ENCODE measurements at regions not wholly inside any gene's neighbourhood (a gene's known extent, or its start where the extent isn't known, plus 50 kb on each side); places are given as distances from the start of the nearest gene placed in this dataset.

DNA sequence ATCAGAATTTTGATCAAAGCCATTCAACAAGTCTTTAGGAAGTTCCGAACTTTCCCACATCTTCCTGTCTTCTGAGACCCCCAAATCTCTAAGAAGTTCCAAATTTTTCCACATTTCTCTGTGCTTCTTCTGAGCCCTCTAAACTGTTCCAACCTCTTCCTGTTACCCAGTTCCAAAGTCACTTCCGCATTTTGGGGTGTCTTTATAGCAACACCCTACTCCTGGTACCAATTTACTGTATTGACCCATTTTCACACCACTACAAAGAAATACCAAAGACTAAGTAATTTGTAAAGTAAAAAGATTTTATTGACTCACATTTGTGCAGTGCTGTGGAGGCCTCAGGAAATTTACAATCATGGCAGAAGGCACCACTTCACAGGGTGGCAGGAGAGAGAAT is 385.8 kb upstream of the GHITM start:
- intact Hi-C loops (cut with DNase I): no loop called here
- 98% methylated on average over 2 of the region's 2 CpGs for WGBS
- Histone ChIP-seq H3K27me3 (replicated peaks; ENCODE audit: insufficient read depth) (no peaks in the 10 kb centered on the region), H3K36me3 (no peaks in the 10 kb centered on the region), H3K4me3 (no peak overlapping the region), H3K4me1 (replicated peaks) (no peaks in the 10 kb centered on the region), H3K27ac (no peak overlapping the region), H3K9me3 (no peaks in the 10 kb centered on the region)
- DNase-seq (ENCODE audit: low spot score): no peak
- TF ChIP-seq POLR2AphosphoS5 (IDR thresholded peaks at IDR 0.05): no peak
- TF ChIP-seq, protein P1, sequence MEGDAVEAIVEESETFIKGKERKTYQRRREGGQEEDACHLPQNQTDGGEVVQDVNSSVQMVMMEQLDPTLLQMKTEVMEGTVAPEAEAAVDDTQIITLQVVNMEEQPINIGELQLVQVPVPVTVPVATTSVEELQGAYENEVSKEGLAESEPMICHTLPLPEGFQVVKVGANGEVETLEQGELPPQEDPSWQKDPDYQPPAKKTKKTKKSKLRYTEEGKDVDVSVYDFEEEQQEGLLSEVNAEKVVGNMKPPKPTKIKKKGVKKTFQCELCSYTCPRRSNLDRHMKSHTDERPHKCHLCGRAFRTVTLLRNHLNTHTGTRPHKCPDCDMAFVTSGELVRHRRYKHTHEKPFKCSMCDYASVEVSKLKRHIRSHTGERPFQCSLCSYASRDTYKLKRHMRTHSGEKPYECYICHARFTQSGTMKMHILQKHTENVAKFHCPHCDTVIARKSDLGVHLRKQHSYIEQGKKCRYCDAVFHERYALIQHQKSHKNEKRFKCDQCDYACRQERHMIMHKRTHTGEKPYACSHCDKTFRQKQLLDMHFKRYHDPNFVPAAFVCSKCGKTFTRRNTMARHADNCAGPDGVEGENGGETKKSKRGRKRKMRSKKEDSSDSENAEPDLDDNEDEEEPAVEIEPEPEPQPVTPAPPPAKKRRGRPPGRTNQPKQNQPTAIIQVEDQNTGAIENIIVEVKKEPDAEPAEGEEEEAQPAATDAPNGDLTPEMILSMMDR (IDR thresholded peaks at IDR 0.05): no peak

DNA sequence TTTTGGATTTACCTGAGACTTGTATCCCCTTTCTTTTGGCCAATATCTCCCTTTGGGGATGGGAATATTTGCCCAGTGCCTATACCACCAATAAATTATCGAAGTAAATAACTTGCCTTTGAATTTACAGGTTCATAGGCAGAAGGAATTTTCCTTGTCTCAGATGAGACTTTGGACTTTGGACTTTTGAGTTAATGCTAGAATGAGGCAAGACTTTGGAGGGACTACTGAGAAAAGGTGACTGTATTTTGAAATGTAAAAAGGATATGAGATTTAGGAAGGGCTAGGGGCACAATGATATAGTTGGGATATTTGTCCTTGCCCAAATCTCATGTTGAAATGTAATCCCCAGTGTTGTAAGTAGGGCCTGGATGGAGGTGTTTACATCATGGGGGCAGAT is 384.5 kb upstream of the GHITM start:
- TF ChIP-seq, protein P1 (IDR thresholded peaks at IDR 0.05): no peak
- no peak for TF ChIP-seq POLR2AphosphoS5 (IDR thresholded peaks at IDR 0.05)
- no peak for TF ChIP-seq POLR2A (IDR thresholded peaks at IDR 0.05)
- no peak overlapping the region for H3K27ac ChIP-seq
- no peaks in the 10 kb centered on the region for H3K4me1 ChIP-seq (replicated peaks)
- H3K36me3 ChIP-seq: no peaks in the 10 kb centered on the region
- no peak overlapping the region for H3K4me3 ChIP-seq
- H3K27me3 ChIP-seq (replicated peaks; ENCODE audit: insufficient read depth): no peaks in the 10 kb centered on the region
- DNase-seq (ENCODE audit: low spot score): no peak
- intact Hi-C loops (cut with DNase I): no loop called here
- WGBS: 73% methylated on average over 1 of the region's 1 CpG
- no peaks in the 10 kb centered on the region for H3K9me3 ChIP-seq

DNA sequence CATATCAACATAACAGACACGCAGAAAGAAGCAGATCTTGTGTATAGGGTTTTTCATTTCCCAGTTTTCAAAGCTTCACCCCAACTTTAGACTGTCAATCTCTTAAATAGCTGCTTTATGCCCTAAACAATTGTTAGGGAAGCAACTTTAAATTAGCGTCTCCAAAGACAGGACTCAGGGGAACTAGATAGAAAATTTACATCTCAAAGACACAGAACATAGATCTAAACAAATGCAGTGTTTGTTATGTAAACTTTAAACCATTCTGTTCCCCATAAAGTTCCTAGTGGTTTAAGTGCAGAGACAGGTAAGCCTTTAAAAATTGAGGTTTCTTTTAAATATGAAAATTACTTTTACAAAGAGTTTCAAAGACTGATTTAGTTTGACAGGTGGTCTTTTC is 379.2 kb upstream of the GHITM start:
- TF ChIP-seq POLR2A (IDR thresholded peaks at IDR 0.05) (no peak), POLR2AphosphoS5 (IDR thresholded peaks at IDR 0.05) (no peak)
- TF ChIP-seq, protein P1 (IDR thresholded peaks at IDR 0.05): no peak
- no peak for DNase-seq (ENCODE audit: low spot score)
- intact Hi-C loops (cut with DNase I): no loop called here
- H3K4me1 ChIP-seq (replicated peaks): no peaks in the 10 kb centered on the region
- WGBS: 37% methylated on average over 2 of the region's 2 CpGs
- no peak overlapping the region for H3K27ac ChIP-seq
- no peak overlapping the region for H3K4me3 ChIP-seq
- H3K9me3 ChIP-seq: no peaks in the 10 kb centered on the region
- H3K27me3 ChIP-seq (replicated peaks; ENCODE audit: insufficient read depth): no peaks in the 10 kb centered on the region
- H3K36me3 ChIP-seq: no peaks in the 10 kb centered on the region

DNA sequence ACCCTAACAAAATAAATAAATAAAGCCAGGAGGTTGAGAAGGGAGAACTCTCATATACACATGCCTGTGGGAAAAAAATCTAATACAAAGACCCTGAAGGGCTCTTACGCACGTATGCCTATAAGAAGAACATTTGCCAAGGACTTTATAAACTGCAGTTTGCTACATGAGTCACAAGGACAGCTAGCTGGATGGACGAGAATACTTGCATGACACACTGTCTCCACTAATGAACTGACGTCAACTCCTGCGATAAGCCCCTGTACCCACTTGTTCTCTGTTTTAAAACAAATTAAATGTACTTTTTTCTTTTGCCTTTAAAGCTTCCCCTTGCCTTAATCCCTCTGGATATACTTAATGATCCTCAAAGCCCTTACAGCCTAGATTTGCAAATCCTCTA is 374.6 kb upstream of the GHITM start:
- intact Hi-C loops (cut with DNase I): no loop called here
- no peak for DNase-seq (ENCODE audit: low spot score)
- 49% methylated on average over 5 of the region's 5 CpGs for WGBS

DNA sequence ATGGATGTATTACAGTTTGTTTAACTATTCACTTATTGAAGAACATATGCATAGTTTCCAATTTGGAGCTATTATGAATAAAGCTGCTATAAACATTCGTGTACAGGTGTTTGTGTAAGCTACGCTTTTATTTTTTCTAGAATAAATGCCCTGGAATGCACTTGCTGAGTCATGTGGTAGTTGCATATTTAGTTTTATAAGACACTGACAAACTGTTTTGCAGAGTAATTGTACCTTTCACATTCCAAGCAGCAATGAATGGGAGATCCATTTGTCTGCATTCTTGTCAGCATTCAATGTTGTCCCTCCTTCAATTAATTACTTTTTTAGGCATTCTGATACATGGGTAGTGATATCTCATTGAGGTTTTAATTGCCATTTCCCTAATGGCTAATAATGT is 373.6 kb upstream of the GHITM start:
- intact Hi-C loops (cut with DNase I): no loop called here
- DNase-seq (ENCODE audit: low spot score): no peak
- WGBS: 46% methylated on average over 2 of the region's 2 CpGs
- Histone ChIP-seq H3K4me3 (no peak overlapping the region), H3K4me1 (replicated peaks) (no peaks in the 10 kb centered on the region), H3K36me3 (no peaks in the 10 kb centered on the region), H3K27ac (no peak overlapping the region), H3K9me3 (no peaks in the 10 kb centered on the region), H3K27me3 (replicated peaks; ENCODE audit: insufficient read depth) (no peaks in the 10 kb centered on the region)
- TF ChIP-seq, protein P1 (IDR thresholded peaks at IDR 0.05): no peak
- TF ChIP-seq POLR2A (IDR thresholded peaks at IDR 0.05) (no peak), POLR2AphosphoS5 (IDR thresholded peaks at IDR 0.05) (no peak)

More for the DNA sequence above, 374.6 kb upstream of the GHITM start:
- no peak overlapping the region for H3K27ac ChIP-seq
- H3K4me3 ChIP-seq: no peak overlapping the region
- H3K4me1 ChIP-seq (replicated peaks): no peaks in the 10 kb centered on the region
- H3K9me3 ChIP-seq: no peaks in the 10 kb centered on the region
- TF ChIP-seq POLR2AphosphoS5 (IDR thresholded peaks at IDR 0.05): no peak
- TF ChIP-seq POLR2A (IDR thresholded peaks at IDR 0.05): no peak
- TF ChIP-seq, protein P1 (IDR thresholded peaks at IDR 0.05): no peak
- H3K36me3 ChIP-seq: no peaks in the 10 kb centered on the region
- no peaks in the 10 kb centered on the region for H3K27me3 ChIP-seq (replicated peaks; ENCODE audit: insufficient read depth)

Data from prostate gland (tissue), 2 donors.